ENCODE measurements at regions not wholly inside any gene's neighbourhood (a gene's known extent, or its start where the extent isn't known, plus 50 kb on each side); places are given as distances from the start of the nearest gene placed in this dataset.

DNA sequence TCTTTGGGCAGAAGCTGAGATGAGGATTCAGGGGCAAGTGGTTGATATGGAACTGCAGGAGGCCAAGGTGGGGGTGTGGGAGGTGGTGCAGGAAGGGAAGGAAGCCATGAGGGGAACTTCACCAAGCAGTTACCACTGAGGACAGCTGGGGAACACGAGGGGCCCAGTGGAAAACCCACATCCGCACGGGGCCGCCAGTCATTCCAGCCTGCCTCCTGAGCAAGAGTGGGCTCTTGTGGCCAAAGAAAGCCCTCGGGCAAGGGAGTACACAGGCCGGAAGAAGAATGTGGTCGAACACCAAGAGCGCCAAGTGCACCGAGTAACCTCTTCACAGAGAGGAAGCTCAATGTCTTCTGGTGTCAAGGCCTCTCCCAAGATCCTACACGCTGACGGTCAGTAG lies 252.2 kb upstream of the FOXN3 start:
- TF ChIP-seq, protein P1, sequence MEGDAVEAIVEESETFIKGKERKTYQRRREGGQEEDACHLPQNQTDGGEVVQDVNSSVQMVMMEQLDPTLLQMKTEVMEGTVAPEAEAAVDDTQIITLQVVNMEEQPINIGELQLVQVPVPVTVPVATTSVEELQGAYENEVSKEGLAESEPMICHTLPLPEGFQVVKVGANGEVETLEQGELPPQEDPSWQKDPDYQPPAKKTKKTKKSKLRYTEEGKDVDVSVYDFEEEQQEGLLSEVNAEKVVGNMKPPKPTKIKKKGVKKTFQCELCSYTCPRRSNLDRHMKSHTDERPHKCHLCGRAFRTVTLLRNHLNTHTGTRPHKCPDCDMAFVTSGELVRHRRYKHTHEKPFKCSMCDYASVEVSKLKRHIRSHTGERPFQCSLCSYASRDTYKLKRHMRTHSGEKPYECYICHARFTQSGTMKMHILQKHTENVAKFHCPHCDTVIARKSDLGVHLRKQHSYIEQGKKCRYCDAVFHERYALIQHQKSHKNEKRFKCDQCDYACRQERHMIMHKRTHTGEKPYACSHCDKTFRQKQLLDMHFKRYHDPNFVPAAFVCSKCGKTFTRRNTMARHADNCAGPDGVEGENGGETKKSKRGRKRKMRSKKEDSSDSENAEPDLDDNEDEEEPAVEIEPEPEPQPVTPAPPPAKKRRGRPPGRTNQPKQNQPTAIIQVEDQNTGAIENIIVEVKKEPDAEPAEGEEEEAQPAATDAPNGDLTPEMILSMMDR (IDR thresholded peaks at IDR 0.05; ENCODE audit: insufficient read depth, low read depth, low read length) = no peak
- TF ChIP-seq EZH2 (IDR thresholded peaks at IDR 0.05; ENCODE audit: insufficient read depth, low read length) = no peak
